ENCODE measurements at regions not wholly inside any gene's neighbourhood (a gene's known extent, or its start where the extent isn't known, plus 50 kb on each side); places are given as distances from the start of the nearest gene placed in this dataset.

GRCh38 chr7:35399840-35400239 is 145.9 kb upstream of the TBX20 start:
- no peaks in the 10 kb centered on the region for H3K9me3 ChIP-seq
- H3K36me3 ChIP-seq = no peaks in the 10 kb centered on the region
- 67 to 78% (median 68%) methylated on average over 4 of the region's 4 CpGs for WGBS, 5 donors
- intact Hi-C loops (cut with DNase I; ENCODE audit: low total_unique reads) = no loop called here
- TF ChIP-seq POLR2A (IDR thresholded peaks at IDR 0.05) (no peak), CTCF (IDR thresholded peaks at IDR 0.05) (no peak), EP300 (IDR thresholded peaks at IDR 0.05) (no peak), POLR2AphosphoS5 (IDR thresholded peaks at IDR 0.05) (no peak)
- no peaks in the 10 kb centered on the region for H3K4me1 ChIP-seq
- DNase-seq = no peak
- H3K27ac ChIP-seq = no peak overlapping the region
- H3K27me3 ChIP-seq = no peaks in the 10 kb centered on the region
- no peak overlapping the region for H3K4me3 ChIP-seq

GRCh38 chr7:35399216-35399615 is 145.3 kb upstream of the TBX20 start:
- no peaks in the 10 kb centered on the region for H3K4me1 ChIP-seq
- H3K27ac ChIP-seq = no peak overlapping the region
- DNase-seq = no peak
- H3K36me3 ChIP-seq = no peaks in the 10 kb centered on the region
- TF ChIP-seq POLR2A (IDR thresholded peaks at IDR 0.05) (no peak), EP300 (IDR thresholded peaks at IDR 0.05) (no peak), POLR2AphosphoS5 (IDR thresholded peaks at IDR 0.05) (no peak), CTCF (IDR thresholded peaks at IDR 0.05) (no peak)
- no peak overlapping the region for H3K4me3 ChIP-seq
- intact Hi-C loops (cut with DNase I; ENCODE audit: low total_unique reads) = no loop called here
- H3K27me3 ChIP-seq = no peaks in the 10 kb centered on the region
- no peaks in the 10 kb centered on the region for H3K9me3 ChIP-seq

GRCh38 chr7:35398518-35398917 is 144.6 kb upstream of the TBX20 start:
- intact Hi-C loops (cut with DNase I; ENCODE audit: low total_unique reads) = no loop called here
- H3K9me3 ChIP-seq = no peaks in the 10 kb centered on the region
- H3K4me3 ChIP-seq = no peak overlapping the region
- 40 to 56% (median 47%) methylated on average over 4 of the region's 4 CpGs for WGBS, 5 donors
- DNase-seq = no peak
- no peak overlapping the region for H3K27ac ChIP-seq
- TF ChIP-seq POLR2AphosphoS5 (IDR thresholded peaks at IDR 0.05) (no peak), EP300 (IDR thresholded peaks at IDR 0.05) (no peak), CTCF (IDR thresholded peaks at IDR 0.05) (no peak), POLR2A (IDR thresholded peaks at IDR 0.05) (no peak)
- no peaks in the 10 kb centered on the region for H3K36me3 ChIP-seq
- no peaks in the 10 kb centered on the region for H3K4me1 ChIP-seq
- H3K27me3 ChIP-seq = no peaks in the 10 kb centered on the region

- WGBS, 5 donors = 62 to 76% (median 67%) methylated on average over 5 of the region's 5 CpGs
- TF ChIP-seq EP300 (IDR thresholded peaks at IDR 0.05) = no peak
- no peak for TF ChIP-seq POLR2AphosphoS5 (IDR thresholded peaks at IDR 0.05)
- TF ChIP-seq CTCF (IDR thresholded peaks at IDR 0.05) = no peak
- no peak for TF ChIP-seq POLR2A (IDR thresholded peaks at IDR 0.05)
- intact Hi-C loops (cut with DNase I; ENCODE audit: low total_unique reads) = no loop called here
These were observed 136.2 kb upstream of the TBX20 start for GRCh38 chr7:35390146-35390545.

More at GRCh38 chr7:35390146-35390545, 136.2 kb upstream of the TBX20 start:
- no peak for DNase-seq
- H3K9me3 ChIP-seq = no peaks in the 10 kb centered on the region
- no peak overlapping the region for H3K4me3 ChIP-seq
- H3K27ac ChIP-seq = no peak overlapping the region
- H3K4me1 ChIP-seq = no peaks in the 10 kb centered on the region
- H3K36me3 ChIP-seq = no peaks in the 10 kb centered on the region
- H3K27me3 ChIP-seq = peaks cover 0 to 5% (median 0%) of the 10 kb centered on the region in 3 donors
